Peyer's patch (tissue), 4 donors: ENCODE measurements at regions not wholly inside any gene's neighbourhood (a gene's known extent, or its start where the extent isn't known, plus 50 kb on each side); places are given as distances from the start of the nearest gene placed in this dataset.

Experiments used
- CTCF ChIP-seq, 6 experiments: fragments of 450-650 bp in 4 of 6; fragments of 200-600 bp in 2 of 6; sonication (generic) in 1 of 6; IDR thresholded peaks; one replicate each; pipeline ENCODE4 v1.5.1; 2017 to 2019; ENCODE audit warnings: antibody characterized with exemption in 6 of 6, mild to moderate bottlenecking in 3 of 6, moderate library complexity in 1 of 6
- POLR2A ChIP-seq, 2 donors: fragments of 450-650 bp; IDR thresholded peaks; one replicate each; pipeline ENCODE4 v1.5.1; 2017; ENCODE audit warnings: antibody characterized with exemption in 2 of 2, mild to moderate bottlenecking in 2 of 2, moderate library complexity in 2 of 2

- TF ChIP-seq CTCF (IDR thresholded peaks at IDR 0.05) = no peak
- no peak for TF ChIP-seq POLR2A (IDR thresholded peaks at IDR 0.05)
These were observed 579.7 kb upstream of the ARID1B start for GRCh38 chr6:156197513-156197912.
